Mucosa of rectum (tissue), 2 donors: ENCODE measurements at regions not wholly inside any gene's neighbourhood (a gene's known extent, or its start where the extent isn't known, plus 50 kb on each side); places are given as distances from the start of the nearest gene placed in this dataset.
"Not testable (repeated sequence)": the region's sequence is repeated elsewhere in the genome, so short reads cannot be mapped to it uniquely, and the experiment has no call there.

Experiments used
- H3K27ac ChIP-seq, 2 donors: one replicate each; pipeline ENCODE4 v1.7.0; 2013; ENCODE audit warnings: inconsistent platforms in 2 of 2, low read depth in 2 of 2, low read length in 2 of 2
- H3K27me3 ChIP-seq, 2 donors: one replicate each; pipeline ENCODE4 v1.7.0; 2013; ENCODE audit warnings: low read length in 2 of 2; ENCODE audit not compliant: control insufficient read depth in 2 of 2, insufficient read depth in 2 of 2
- H3K36me3 ChIP-seq, 2 donors: one replicate each; pipeline ENCODE4 v1.7.0; 2013; ENCODE audit warnings: low read length in 2 of 2; ENCODE audit not compliant: control insufficient read depth in 2 of 2, insufficient read depth in 2 of 2
- H3K4me1 ChIP-seq, 2 donors: one replicate each; pipeline ENCODE4 v1.7.0; 2013; ENCODE audit warnings: low read length in 2 of 2, mild to moderate bottlenecking in 1 of 2; ENCODE audit not compliant: control insufficient read depth in 2 of 2, insufficient read depth in 2 of 2
- H3K4me3 ChIP-seq, 2 donors: one replicate each; pipeline ENCODE4 v1.7.0; 2013; ENCODE audit warnings: low read length in 2 of 2
- H3K9ac ChIP-seq, 2 donors: one replicate each; pipeline ENCODE4 v1.7.0; 2013; ENCODE audit warnings: low read length in 2 of 2, low read depth in 1 of 2, mild to moderate bottlenecking in 1 of 2
- H3K9me3 ChIP-seq, 2 donors: one replicate each; pipeline ENCODE4 v1.7.0; 2013; ENCODE audit warnings: low read length in 2 of 2; ENCODE audit not compliant: control insufficient read depth in 2 of 2
- donor health status: healthy.
- donor health status: Normal muscosa, but diverticular disease.

DNA sequence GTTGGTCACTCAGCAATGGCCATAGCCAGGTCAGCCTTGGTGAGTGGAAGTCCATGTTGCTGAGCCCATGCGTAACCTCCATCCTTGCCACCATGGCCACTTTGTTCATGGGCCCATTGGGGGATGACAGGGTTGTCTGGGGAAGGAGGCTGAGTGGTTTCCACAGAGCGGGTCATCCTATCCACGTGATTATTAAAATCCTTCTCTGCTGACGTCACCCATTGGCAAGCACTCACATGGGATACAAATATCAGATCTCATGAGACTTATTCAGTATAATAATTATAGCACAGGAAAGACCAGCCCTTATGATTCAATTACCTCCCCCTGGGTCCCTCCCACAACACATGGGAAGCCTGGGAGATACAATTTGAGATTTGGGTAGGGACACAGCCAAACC lies 534.8 kb downstream of the DIPK2A start:
- not testable (repeated sequence) for H3K9me3 ChIP-seq, H3K27ac ChIP-seq, H3K4me3 ChIP-seq, H3K9ac ChIP-seq, H3K4me1 ChIP-seq, H3K36me3 ChIP-seq, H3K27me3 ChIP-seq

DNA sequence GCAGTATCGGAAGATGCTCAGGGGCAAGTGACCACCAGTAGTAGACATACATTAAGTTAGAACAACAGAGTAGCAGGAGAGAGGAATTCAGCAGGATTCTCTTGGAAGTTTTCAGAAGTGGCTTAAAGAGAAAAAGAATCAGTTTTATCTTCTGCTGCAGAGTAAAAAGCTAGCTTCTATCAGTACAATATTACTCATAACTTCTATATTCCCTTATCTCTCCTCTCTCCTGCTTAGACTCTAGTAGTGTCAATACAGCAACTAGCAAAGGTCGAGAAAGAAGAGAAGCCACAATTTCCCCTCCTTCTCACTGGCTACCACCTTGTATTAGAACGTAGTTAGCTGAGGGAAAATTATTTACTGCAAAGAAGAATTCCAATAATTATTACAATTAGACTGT lies 539.7 kb downstream of the DIPK2A start:
- no peak overlapping the region for H3K4me3 ChIP-seq
- no peaks in the 10 kb centered on the region for H3K36me3 ChIP-seq
- H3K27me3 ChIP-seq = no peaks in the 10 kb centered on the region
- H3K27ac ChIP-seq = no peak overlapping the region
- H3K4me1 ChIP-seq = no peaks in the 10 kb centered on the region
- no peaks in the 10 kb centered on the region for H3K9me3 ChIP-seq
- no peak overlapping the region for H3K9ac ChIP-seq

DNA sequence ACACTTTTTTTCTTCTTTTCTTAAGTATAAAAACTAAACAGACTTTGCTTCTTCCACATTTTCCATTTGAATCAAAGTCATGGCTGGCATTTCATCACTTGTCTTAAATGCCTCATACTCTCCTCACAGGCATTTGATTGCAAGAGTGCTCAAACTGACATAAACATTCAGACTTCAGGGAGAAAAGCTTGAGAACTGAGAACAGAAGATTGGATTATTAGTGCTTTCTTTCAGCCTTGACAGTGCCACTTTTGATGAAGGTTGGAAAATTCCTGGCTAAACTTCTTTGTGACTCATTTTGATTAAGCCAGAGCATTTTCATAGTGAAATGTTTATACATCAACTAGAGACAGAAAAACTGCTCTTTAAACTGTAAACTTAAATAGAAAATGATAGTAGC lies 544.4 kb downstream of the DIPK2A start:
- Histone ChIP-seq H3K27me3 (no peaks in the 10 kb centered on the region), H3K36me3 (no peaks in the 10 kb centered on the region), H3K27ac (no peak overlapping the region), H3K4me1 (no peaks in the 10 kb centered on the region), H3K9ac (no peak overlapping the region), H3K9me3 (no peaks in the 10 kb centered on the region), H3K4me3 (no peak overlapping the region)

DNA sequence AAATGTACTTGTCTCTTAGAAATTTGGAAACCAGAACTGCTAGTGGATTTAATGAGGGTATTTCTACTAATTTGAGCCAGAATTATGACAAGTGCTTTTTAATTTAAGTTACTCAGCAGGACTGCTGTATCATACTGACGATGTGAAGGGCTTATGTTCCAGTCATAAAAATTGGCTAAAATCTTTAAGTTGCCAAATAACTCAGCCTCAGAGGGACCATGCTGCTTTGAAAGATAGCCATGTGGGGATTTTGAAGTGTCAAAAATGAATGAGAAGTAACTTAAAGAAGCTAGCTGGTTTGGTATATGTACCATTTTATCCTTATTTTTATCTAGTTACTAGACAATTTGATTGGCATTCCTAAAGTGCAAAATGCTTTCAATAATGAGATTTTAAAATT lies 545.0 kb downstream of the DIPK2A start:
- Histone ChIP-seq H3K27ac (no peak overlapping the region), H3K36me3 (no peaks in the 10 kb centered on the region), H3K4me1 (no peaks in the 10 kb centered on the region), H3K9me3 (no peaks in the 10 kb centered on the region), H3K4me3 (no peak overlapping the region), H3K27me3 (no peaks in the 10 kb centered on the region), H3K9ac (no peak overlapping the region)

DNA sequence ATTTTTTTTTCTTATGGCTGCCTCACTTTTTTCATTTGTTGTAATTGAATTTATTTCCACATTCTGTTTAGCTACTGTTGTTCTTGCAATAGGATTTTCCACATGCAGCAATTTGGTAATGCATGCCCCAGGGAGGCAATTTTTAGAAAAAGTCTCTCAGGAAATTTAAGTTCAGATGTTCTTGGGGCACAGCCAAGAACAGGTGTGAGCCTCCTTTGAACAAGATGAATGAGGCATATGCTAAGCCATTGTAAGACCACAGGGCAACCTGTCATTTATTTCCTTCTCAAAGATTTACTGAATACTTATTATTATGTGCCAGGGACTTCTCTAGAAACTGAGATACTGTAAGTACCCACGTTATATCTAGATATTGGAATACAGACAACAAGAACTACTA lies 549.5 kb downstream of the DIPK2A start:
- Histone ChIP-seq H3K4me1 (no peaks in the 10 kb centered on the region), H3K36me3 (no peaks in the 10 kb centered on the region), H3K27ac (no peak overlapping the region), H3K4me3 (no peak overlapping the region), H3K27me3 (no peaks in the 10 kb centered on the region), H3K9me3 (no peaks in the 10 kb centered on the region), H3K9ac (no peak overlapping the region)

- Histone ChIP-seq H3K27me3 (no peaks in the 10 kb centered on the region), H3K9me3 (no peaks in the 10 kb centered on the region), H3K36me3 (no peaks in the 10 kb centered on the region), H3K27ac (no peak overlapping the region), H3K4me1 (no peaks in the 10 kb centered on the region), H3K4me3 (no peak overlapping the region), H3K9ac (no peak overlapping the region)
Measured at GRCh38 chr3:144522456-144522855, 550.8 kb downstream of the DIPK2A start.

DNA sequence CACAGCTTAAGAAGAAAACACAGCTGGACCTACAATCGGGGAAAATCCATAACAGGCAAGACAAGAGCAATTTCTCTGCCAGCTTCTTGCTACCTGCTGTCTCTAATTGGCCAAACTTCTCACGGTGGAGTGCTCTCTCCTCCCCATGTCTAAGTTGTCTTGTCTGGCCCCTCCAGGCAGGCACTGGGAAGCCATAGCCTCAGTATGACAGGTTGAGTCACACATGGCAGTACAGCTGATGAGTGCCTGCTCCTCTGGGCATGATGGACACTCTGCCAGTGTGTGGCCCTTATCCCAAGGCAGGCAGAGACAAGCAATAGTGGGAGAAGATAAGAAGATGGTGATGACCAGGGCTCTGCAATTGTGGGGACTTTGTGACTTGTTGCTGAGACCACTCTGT lies 551.8 kb downstream of the DIPK2A start:
- Histone ChIP-seq H3K9ac (no peak overlapping the region), H3K36me3 (no peaks in the 10 kb centered on the region), H3K4me3 (no peak overlapping the region), H3K4me1 (no peaks in the 10 kb centered on the region), H3K27me3 (no peaks in the 10 kb centered on the region), H3K9me3 (no peaks in the 10 kb centered on the region), H3K27ac (no peak overlapping the region)

DNA sequence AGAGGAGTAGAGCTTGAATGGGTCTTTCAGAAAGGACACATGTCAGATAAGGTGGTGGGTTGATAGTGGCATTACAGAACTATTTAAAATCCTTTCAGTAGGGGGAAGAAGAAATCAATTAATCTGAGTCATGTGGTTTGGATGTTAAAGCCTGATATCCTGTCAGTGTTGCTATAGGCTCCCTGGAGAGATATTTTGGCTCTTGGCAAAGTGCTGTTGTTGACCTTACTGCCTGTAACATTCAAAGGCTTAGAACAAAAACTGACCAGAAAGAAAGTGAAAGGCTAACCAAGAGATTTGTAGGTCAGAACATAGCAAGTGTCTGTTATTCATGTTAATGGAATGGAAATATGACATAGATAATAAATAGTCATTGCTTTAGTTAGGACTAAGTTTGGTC lies 552.9 kb downstream of the DIPK2A start:
- Histone ChIP-seq H3K27ac (no peak overlapping the region), H3K4me1 (no peaks in the 10 kb centered on the region), H3K27me3 (no peaks in the 10 kb centered on the region), H3K36me3 (no peaks in the 10 kb centered on the region), H3K9ac (no peak overlapping the region), H3K9me3 (no peaks in the 10 kb centered on the region), H3K4me3 (no peak overlapping the region)

DNA sequence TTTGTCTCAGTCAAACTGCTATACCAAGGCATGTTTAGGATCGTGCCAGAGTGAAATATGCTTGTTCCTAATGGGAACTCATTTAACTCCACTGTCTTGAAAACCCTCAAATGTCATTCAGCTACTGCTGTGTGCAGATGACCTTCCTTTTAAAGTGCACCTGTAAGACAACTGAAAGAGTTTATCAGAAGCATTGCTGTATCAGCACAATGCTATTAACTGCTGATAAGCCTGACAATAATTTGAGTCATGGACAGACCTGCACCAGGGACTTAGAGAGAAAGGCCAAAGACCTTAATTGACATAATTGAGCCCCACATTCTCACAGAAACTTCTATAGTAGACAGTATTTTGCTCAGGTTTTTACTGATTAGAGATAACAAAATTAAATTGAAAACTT lies 557.9 kb downstream of the DIPK2A start:
- Histone ChIP-seq H3K27me3 (no peaks in the 10 kb centered on the region), H3K9ac (no peak overlapping the region), H3K9me3 (no peaks in the 10 kb centered on the region), H3K4me1 (no peaks in the 10 kb centered on the region), H3K27ac (no peak overlapping the region), H3K4me3 (no peak overlapping the region), H3K36me3 (no peaks in the 10 kb centered on the region)

GRCh38 chr3:144544871-144545270 lies 573.2 kb downstream of the DIPK2A start:
- no peaks in the 10 kb centered on the region for H3K36me3 ChIP-seq
- H3K4me3 ChIP-seq = no peak overlapping the region
- no peaks in the 10 kb centered on the region for H3K9me3 ChIP-seq

GRCh38 chr3:144546539-144546938 lies 574.9 kb downstream of the DIPK2A start:
- H3K27me3 ChIP-seq = no peaks in the 10 kb centered on the region
- no peaks in the 10 kb centered on the region for H3K4me1 ChIP-seq
- H3K27ac ChIP-seq = no peak overlapping the region
- H3K9ac ChIP-seq = no peak overlapping the region
- no peaks in the 10 kb centered on the region for H3K36me3 ChIP-seq
- H3K9me3 ChIP-seq = no peaks in the 10 kb centered on the region
- no peak overlapping the region for H3K4me3 ChIP-seq

More at GRCh38 chr3:144544871-144545270, 573.2 kb downstream of the DIPK2A start:
- Histone ChIP-seq H3K4me1 (no peaks in the 10 kb centered on the region), H3K27ac (no peak overlapping the region), H3K9ac (no peak overlapping the region), H3K27me3 (no peaks in the 10 kb centered on the region)
